Gastroesophageal sphincter (tissue), 4 donors: ENCODE measurements at regions not wholly inside any gene's neighbourhood (a gene's known extent, or its start where the extent isn't known, plus 50 kb on each side); places are given as distances from the start of the nearest gene placed in this dataset.
"Not testable (repeated sequence)": the region's sequence is repeated elsewhere in the genome, so short reads cannot be mapped to it uniquely, and the experiment has no call there.

Experiments used
- ATAC-seq: fragments of 150-250 bp; one replicate; pipeline ENCODE4 v1.9.1; 2016; ENCODE audit warnings: mild to moderate bottlenecking, moderate library complexity
- H3K27ac ChIP-seq, 4 donors: fragments of 200-600 bp; sonication (generic) in 3 of 4; 1 replicate in 3 of 4; 2 replicates in 1 of 4; pipeline ENCODE4 v1.5.1; 2016 to 2019
- H3K27me3 ChIP-seq: fragments of 200-600 bp; sonication (generic); one replicate; pipeline ENCODE4 v1.5.1; 2019
- H3K36me3 ChIP-seq, 2 donors: fragments of 200-600 bp; sonication (generic); one replicate each; pipeline ENCODE4 v1.5.1; 2019; ENCODE audit warnings: control low read depth in 1 of 2
- H3K4me1 ChIP-seq, 3 donors: fragments of 200-600 bp; sonication (generic); 1 replicate in 2 of 3; 2 replicates in 1 of 3; pipeline ENCODE4 v1.5.1; 2016 to 2019; ENCODE audit warnings: control low read depth in 2 of 3
- H3K4me3 ChIP-seq, 2 donors: fragments of 200-600 bp; sonication (generic); one replicate each; pipeline ENCODE4 v1.5.1; 2019; ENCODE audit warnings: mild to moderate bottlenecking in 1 of 2, moderate library complexity in 1 of 2
- H3K9me3 ChIP-seq, 3 donors: fragments of 200-600 bp; sonication (generic); one replicate each; pipeline ENCODE4 v1.5.1; 2017 to 2019; ENCODE audit warnings: control low read depth in 2 of 3
- EP300 ChIP-seq: sonication (generic); formaldehyde crosslinking; IDR thresholded peaks from one replicate; pipeline ENCODE4 v1.6.1; 2017; ENCODE audit warnings: antibody characterized with exemption, mild to moderate bottlenecking
- POLR2A ChIP-seq, 2 donors: fragments of 450-650 bp; IDR thresholded peaks; one replicate each; pipeline ENCODE4 v1.6.1; 2017; ENCODE audit warnings: antibody characterized with exemption in 2 of 2, mild to moderate bottlenecking in 2 of 2, moderate library complexity in 1 of 2
- POLR2AphosphoS5 ChIP-seq: sonication (generic); formaldehyde crosslinking; IDR thresholded peaks from one replicate; pipeline ENCODE4 v1.6.1; 2017; ENCODE audit warnings: antibody characterized with exemption
- WGBS, 2 donors: methylation state at CpG; one replicate each; pipeline ENCODE4 v1.1.5; 2018; ENCODE audit warnings: low coverage in 1 of 2; 5-methylcytosine and 5-hydroxymethylcytosine counted together
- TF ChIP-seq, protein P1 (sequence below), 4 experiments: fragments of 200-600 bp in 2 of 4; fragments of 450-650 bp in 2 of 4; sonication (generic) in 1 of 4; IDR thresholded peaks; one replicate each; pipeline ENCODE4 v1.5.1; 2017 to 2019; ENCODE audit warnings: antibody characterized with exemption in 4 of 4, mild to moderate bottlenecking in 2 of 4, moderate library complexity in 2 of 4

DNA sequence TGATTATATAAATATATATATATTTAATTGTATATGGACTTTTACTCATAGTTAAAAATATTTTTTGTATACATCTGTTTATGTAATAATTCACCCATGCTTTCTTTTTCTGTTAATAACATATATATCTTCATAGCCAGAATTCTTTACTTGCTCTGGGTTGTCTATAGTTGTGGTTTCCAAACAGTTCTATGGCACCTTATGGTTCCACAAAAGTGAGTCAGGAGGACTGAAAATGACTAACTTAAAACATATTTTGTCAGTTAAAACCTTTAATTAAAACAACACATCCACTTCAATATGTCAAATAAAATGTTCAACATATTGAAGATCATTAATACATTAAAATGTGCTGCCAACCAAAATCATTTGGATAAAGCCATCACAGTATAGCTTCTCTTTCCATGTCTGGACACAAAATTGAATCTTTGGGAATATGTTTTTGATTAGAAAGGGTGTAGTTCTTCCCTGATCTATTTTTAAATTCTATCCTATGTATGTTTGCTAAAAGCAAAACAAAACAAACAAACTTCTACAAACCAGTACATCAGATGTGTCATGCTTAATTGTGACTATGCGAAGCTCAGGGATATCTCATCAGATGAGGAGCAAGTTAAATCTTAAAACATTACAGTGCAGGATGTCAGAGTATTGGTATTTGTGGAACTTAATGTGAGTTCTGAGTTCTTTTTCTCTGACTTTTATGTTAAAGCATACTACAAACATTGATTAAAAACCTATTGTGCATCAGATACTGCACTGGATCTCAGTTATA lies 1488.4 kb upstream of the TENM4 start:
- Histone ChIP-seq H3K27ac (no peak overlapping the region), H3K4me1 (no peaks in the 10 kb centered on the region), H3K4me3 (no peak overlapping the region), H3K36me3 (no peaks in the 10 kb centered on the region), H3K9me3 (no peaks in the 10 kb centered on the region), H3K27me3 (no peaks in the 10 kb centered on the region)
- TF ChIP-seq, protein P1, sequence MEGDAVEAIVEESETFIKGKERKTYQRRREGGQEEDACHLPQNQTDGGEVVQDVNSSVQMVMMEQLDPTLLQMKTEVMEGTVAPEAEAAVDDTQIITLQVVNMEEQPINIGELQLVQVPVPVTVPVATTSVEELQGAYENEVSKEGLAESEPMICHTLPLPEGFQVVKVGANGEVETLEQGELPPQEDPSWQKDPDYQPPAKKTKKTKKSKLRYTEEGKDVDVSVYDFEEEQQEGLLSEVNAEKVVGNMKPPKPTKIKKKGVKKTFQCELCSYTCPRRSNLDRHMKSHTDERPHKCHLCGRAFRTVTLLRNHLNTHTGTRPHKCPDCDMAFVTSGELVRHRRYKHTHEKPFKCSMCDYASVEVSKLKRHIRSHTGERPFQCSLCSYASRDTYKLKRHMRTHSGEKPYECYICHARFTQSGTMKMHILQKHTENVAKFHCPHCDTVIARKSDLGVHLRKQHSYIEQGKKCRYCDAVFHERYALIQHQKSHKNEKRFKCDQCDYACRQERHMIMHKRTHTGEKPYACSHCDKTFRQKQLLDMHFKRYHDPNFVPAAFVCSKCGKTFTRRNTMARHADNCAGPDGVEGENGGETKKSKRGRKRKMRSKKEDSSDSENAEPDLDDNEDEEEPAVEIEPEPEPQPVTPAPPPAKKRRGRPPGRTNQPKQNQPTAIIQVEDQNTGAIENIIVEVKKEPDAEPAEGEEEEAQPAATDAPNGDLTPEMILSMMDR (IDR thresholded peaks at IDR 0.05) = no peak
- TF ChIP-seq POLR2A (IDR thresholded peaks at IDR 0.05) (no peak), POLR2AphosphoS5 (no peak), EP300 (no peak)
- WGBS, 2 donors = 86 to 90% methylated on average over 1 of the region's 1 CpG
- no peak for ATAC-seq

DNA sequence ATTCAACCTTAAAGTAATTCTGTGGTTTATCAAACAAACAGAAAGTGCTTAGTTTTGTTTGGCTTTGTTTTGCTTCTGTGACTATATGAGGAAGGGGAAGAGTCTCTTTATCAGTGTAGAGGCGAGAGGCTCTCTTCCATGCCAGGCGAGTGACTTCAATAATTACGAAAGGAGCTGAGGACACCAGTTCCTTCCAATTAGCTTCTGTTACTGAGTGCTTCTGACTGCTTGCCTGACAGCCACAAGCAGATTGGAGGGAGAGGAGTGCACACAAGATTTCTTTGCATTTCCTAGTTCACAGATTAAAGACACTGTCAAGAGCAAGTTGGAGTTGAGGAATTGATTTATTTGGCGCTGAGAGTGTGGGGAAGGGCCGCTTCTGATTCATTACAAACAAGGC lies 1484.5 kb upstream of the TENM4 start:
- TF ChIP-seq POLR2A (IDR thresholded peaks at IDR 0.05) (no peak), EP300 (no peak), POLR2AphosphoS5 (no peak)
- TF ChIP-seq, protein P1 (IDR thresholded peaks at IDR 0.05) = no peak
- no peaks in the 10 kb centered on the region for H3K27me3 ChIP-seq
- ATAC-seq = no peak
- H3K4me3 ChIP-seq = no peak overlapping the region
- 74 to 90% methylated on average over 4 to 5 of the region's 5 CpGs for WGBS, 2 donors
- no peaks in the 10 kb centered on the region for H3K4me1 ChIP-seq
- no peaks in the 10 kb centered on the region for H3K9me3 ChIP-seq
- H3K27ac ChIP-seq = no peak overlapping the region
- no peaks in the 10 kb centered on the region for H3K36me3 ChIP-seq

DNA sequence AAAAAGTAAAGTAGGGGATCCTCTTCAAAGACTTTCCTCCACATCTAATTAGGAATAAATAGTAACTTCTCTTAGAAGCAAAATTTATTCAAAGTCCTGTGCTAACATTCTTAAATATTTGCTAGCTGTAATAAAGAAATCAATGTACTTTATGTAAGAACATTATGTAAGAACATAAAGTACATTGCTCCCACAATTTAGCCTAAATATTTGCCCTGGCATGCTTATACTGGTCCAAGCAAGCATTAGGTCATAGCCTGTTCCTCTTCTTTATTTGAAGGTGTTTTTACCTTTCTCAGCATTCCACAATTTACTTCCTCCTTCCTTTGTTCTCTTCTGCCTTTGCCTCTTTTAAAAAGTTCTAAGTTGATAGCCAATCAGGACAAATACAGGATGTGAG lies 1480.5 kb upstream of the TENM4 start:
- H3K4me3 ChIP-seq, H3K4me1 ChIP-seq, H3K9me3 ChIP-seq, H3K36me3 ChIP-seq, ATAC-seq, H3K27me3 ChIP-seq, H3K27ac ChIP-seq: not testable (repeated sequence)

DNA sequence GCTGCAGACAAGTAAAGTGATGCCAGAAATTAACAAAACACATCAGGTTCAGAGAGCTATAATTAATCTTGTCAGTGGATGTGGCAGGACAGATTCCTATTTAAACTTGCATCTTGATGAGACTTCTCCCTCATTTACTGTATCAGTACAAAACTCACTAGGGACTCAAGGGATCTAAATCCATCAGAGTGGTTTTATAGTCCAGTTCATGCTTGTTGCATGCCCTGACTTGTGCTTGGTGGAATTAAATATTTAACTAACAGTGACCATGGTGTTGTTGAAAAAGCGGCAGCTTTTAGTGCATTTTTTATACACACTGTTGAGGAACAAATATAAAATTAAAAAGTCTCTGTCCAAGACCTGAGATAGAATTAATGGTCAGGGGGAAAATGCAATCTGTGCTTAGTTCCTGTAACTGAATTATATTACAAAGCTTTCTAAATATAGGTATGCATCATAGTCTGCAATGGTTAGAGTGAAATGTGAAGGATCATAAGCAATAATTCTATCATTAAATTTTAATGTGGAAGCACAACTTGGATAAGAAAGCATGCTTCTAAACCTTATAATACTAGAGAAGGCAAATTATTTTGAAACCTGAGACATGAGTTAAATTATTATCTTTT lies 1475.5 kb upstream of the TENM4 start:
- TF ChIP-seq, protein P1 (IDR thresholded peaks at IDR 0.05) = no peak
- TF ChIP-seq POLR2AphosphoS5 (no peak), EP300 (no peak), POLR2A (IDR thresholded peaks at IDR 0.05) (no peak)
- ATAC-seq = no peak
- Histone ChIP-seq H3K4me3 (no peak overlapping the region), H3K36me3 (no peaks in the 10 kb centered on the region), H3K27me3 (no peaks in the 10 kb centered on the region), H3K9me3 (no peaks in the 10 kb centered on the region), H3K4me1 (no peaks in the 10 kb centered on the region), H3K27ac (no peak overlapping the region)
- 53 to 75% methylated on average over 1 of the region's 1 CpG for WGBS, 2 donors

DNA sequence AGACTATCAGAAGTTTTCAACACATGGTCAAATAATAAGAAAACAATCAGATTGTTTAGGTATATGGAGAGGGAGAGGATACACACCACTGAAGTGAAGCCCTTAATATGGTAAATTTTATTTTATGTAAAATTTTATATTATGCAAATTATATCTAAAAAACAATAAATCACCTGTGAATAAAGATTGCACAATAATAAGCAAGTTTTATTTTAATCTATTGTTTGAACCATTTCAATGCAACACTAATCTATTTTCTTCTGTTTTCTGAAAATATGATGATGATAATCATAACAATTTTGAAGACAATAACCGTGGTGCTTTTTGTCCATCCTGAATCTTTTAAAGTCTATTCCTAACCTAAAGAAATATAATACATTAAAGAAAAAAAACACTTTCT lies 1473.5 kb upstream of the TENM4 start:
- H3K27me3 ChIP-seq = no peaks in the 10 kb centered on the region
- H3K36me3 ChIP-seq = no peaks in the 10 kb centered on the region
- H3K27ac ChIP-seq = no peak overlapping the region
- no peaks in the 10 kb centered on the region for H3K9me3 ChIP-seq
- no peak for ATAC-seq
- H3K4me3 ChIP-seq = no peak overlapping the region
- WGBS, 2 donors = 89 to 100% methylated on average over 1 of the region's 1 CpG
- H3K4me1 ChIP-seq = no peaks in the 10 kb centered on the region
- TF ChIP-seq POLR2AphosphoS5 = no peak
- no peak for TF ChIP-seq EP300
- TF ChIP-seq POLR2A (IDR thresholded peaks at IDR 0.05) = no peak
- TF ChIP-seq, protein P1 (IDR thresholded peaks at IDR 0.05) = no peak
